HG03469 (cell line): ENCODE measurements at regions not wholly inside any gene's neighbourhood (a gene's known extent, or its start where the extent isn't known, plus 50 kb on each side); places are given as distances from the start of the nearest gene placed in this dataset.

Source experiments
- ATAC-seq: cut with Tn5 transposase; IDR thresholded peaks from one replicate; pipeline ENCODE4 v1.9.1; 2021; ENCODE audit warnings: mild to moderate bottlenecking, moderate library complexity, moderate number of reproducible peaks; ENCODE audit not compliant: unreplicated experiment

DNA sequence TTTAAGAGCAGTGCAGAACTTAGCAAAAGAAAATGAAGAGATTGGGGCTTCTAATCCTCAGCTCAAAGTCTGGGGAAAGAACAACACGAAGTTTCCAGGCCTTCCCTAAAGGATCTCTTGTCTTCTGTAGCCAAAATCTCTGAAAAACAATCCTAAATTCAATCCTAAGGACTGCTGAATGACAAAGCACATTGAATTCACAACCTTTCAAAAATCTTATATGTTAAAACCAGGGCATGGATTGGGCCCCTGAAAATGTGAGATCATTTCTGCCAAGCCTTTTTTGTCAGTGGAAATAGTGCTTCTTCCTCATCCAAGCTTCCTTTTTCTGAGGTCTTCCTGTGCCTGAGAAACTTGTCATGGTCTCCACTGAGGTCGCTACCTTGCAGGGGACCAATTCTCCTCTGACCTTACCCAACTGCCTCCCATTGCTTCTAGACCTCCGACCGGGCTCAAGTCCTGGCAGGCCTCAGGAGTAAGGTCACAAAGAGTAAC, 126.2 kb upstream of the ARID1B start:
- ATAC-seq: no peak

DNA sequence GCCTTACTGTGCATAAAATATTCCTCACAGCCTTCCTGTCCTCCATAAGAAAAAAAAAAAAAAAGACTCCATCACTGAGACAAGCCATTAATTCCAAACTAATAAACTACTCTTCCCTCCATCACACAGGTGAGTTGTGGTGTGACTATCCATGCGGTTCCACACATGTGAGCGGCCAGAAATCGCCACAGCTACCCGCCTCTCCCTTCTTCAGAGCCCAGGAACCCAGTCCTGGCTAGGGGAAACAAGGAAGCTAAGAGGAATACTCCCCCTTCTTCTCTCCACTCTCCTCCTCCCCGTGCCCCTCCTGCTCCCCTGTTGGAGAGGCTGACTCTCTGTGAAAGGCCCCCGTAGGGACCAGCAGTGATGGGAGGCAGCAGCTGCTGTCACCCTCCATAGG, 128.6 kb upstream of the ARID1B start:
- ATAC-seq: no peak

DNA sequence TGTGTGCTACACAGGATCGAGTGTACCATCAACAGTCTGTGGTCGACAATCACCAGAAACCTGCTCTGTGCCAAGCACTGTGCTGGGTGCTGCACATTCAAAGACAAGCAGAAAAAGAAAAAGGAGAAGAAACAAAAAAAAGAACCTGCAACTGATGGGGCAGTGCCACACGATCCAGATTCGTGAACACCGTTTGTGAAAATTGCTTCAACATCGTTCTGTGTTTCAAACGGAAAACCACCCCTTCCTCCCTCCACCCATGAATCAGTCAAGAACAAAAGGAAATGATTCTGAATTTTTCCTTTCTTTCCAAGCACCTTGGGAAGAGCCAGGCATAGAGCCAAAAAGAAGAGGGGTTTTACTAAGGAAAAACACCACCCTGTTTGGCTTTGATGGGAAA, 129.2 kb upstream of the ARID1B start:
- no peak for ATAC-seq

DNA sequence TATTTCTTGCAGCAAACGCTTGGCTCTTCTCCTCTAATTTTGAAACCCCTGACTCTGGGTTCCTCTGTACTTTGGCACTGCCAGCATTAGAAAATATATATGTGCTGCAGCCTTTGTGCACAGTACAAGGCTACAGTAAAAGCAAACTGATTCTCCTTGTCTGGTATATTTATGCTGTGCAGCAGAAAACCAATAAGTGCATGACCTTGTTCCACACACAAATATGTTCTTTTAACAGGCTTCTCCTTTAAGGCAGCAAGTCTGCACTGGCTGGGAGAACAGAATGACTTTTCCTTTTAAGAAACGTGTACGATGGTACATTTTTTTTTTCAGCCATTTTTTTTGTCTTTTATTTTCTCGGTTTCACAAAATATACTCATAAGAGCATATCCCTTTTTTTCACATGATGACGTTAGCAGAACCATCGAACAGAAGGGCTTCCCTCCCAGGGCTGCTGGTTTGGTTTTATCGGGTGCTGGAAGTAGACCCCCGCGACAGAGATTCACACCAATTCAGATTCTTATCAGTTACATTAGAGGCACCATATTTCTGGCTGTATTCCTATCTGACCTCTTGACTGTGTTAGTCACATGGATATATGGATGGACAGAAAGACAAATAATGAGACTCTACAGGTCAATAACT, 129.9 kb upstream of the ARID1B start:
- no peak for ATAC-seq

DNA sequence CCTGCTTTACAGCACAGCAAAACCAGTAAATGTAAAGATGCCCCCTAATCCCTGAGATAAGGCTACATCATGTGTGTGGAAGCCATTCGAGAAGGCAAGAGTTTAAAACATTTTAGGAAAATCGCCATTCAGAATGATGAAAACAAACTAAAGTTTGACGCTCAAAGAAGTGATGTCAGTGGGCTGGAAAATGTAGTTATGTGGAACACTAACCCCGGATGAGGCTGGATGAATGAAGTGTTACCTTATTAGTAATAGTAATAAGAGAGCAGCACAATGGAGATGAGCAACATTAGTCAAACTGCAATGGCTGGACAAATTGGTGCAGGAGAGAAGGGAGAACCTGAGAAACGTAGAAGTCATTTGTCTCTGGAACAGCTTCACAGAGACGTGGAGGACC, 130.7 kb upstream of the ARID1B start:
- no peak for ATAC-seq

DNA sequence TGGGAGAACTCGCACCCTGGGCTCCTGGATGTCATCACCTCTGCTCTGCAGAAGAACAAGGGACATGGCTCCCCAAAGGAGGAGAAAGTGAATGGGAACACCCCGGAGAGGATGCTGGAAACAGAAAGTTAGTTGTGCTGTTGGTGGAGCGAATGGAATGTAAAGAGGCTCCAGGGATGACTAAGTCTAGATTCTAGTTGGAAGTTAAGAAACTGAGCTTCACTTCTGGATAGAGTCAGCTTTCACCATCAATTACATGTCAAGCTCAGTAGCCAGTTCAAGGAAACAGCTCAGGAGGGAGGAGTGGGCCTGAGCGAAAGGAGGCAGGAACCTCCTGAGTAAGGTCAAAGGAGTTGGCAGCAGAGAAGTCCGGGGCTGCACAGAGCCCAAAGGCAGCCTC, 132.1 kb upstream of the ARID1B start:
- ATAC-seq: no peak

DNA sequence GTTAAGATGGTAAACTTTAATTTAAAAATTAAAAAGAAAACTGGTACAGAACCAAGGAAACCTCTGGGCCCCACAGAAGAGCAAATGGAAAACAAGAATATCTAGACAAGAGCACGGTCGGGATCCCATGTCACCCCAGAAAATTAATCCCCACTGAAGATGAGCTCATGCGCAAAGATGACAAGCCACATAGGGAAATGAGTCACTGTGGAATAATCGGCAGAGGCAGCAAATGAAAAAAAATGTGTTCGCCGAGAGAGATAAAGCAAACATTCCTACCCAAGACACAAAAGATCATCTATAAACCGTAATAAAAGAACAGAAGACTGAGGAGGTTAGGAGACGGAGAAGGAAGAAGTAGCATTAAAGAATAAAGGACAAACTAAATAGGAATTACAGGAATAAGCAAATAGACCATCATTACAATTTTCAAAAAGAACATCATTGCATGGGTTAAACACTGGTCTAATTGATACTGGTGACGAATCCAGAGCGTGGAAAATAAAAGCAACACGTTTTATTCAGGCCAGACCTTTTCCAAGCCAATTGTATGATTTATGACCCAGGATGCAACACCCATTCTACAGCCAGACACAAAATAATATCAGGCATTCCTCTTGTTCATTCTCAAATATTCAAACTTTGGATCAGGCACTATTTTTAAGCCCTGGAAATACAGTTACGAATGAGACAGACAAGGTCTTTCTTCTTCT, 138.0 kb upstream of the ARID1B start:
- no peak for ATAC-seq

DNA sequence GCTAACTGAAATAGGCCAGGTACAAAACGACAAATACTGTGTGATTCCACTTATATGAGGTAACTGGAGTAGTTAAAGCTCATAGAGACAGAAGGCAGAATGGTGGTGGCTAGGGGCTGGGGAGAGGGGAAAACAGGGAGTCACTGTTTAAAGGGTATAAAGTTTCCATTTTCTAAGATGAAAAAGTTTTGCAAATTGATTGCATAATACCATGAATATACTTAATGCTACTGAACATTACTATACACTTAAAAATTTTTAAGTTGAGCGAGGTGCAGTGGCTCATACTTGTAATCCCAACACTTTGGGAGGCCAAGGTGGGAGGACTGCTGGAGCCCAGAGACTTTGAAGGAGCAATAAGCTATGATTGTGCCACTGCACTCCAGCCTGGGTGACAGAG, 138.6 kb upstream of the ARID1B start:
- no peak for ATAC-seq

DNA sequence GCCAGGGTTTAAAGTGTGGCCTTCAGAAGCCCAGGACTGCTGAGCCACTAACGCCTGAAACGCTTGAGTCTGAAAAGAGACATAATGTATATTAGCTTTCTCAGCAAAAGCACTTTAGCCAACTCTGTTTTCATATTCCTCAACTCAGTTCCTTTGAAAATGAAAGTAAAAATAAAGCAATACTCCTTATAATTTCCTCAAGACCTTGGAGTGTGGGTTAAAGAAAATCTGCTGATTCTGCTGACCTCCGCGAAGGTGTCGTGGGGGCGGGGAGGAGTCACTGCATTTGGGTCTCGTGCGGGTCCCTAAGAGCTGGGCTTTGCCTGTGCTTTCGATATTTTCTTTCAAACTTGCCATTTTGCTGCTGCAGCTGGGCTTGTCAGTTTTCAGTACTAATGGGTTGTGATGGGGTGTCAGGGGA, 142.2 kb upstream of the ARID1B start:
- ATAC-seq: no peak

DNA sequence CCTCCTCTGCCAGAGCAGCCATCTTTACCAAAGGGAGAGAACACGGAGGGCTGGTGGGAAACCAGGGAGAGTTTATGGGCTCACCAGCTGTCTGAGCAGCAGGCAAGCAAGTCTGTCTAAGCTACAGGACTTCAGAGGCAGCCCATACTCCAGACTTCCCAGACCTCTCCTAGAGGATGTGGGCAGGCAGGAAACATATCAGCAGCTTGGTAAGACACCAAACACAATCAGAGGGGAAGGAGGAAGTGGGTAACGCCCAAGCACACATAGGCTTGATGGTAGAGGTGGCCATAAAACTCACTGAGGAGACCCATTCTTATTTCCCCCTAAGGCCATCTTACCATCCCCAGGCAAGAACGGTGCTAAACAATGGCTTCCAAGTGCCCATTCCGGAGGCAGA, 143.1 kb upstream of the ARID1B start:
- ATAC-seq: no peak

DNA sequence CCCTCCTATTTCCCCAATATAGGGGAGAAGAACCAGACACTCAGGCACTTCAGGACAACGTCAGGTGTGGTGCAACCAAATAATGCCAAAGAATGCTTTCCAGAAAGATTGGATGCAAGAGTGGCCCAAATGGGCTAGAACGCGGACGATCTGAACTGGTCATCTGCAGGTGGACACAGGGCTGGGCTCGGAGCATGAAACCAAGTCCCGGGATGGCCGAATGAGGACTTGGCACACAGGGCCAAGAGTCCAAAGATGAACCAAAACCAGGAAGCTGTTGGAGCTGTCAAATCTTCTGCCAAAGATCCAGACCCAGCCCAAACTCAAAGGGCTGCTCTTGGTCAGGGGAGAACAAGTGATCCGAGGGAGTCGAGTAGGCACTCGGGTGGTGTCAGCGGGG, 143.9 kb upstream of the ARID1B start:
- no peak for ATAC-seq

DNA sequence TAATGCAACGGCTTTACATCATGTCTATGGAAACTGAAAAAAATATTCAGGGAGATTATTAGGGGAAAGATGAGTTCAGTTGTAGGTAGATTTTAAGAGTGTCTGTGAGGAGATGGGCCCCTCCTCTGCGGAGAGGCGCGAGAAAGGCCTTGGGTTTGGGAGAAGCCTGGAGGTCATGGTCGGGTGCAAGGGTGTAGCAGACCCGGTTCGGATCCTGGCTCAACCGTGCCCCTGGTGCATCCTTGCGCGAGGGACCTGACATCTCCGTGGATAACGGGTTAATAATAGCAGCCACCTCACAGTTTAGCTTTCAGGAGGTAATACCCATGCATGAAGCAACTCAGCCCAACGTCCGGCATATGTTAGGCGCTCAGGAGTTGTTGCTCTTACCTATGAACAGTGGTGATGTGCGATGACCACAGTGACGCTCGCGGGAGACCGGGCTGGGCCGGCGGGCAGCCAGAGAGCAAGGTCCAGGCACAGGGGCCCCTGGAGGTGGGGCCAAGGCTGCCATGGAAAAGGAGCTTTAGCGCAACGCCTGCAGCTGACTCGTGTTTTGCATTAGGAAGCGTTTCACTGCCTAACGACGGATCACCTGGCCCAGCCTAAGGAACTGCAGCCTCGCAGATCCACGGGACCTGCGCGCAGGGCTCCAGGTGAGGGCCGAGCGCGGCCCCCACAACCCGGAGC, 146.4 kb upstream of the ARID1B start:
- no peak for ATAC-seq

DNA sequence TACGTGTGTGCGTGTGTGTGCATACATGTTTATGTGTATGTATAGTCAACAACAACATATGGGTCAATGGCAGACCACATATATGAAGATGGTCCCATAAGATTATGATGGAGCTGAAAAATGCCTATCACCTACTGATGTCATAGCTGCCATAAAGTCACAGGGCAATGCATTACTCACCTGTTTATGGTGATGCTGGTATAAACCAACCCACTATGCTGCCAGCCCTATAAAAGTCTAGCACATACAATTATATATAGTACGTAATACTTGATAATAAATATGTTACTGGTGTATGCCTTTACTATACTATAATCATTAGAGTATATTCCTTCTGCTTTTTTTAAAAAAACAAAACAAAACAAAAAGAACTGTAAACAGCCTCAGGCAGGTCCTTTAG, 148.4 kb upstream of the ARID1B start:
- ATAC-seq: no peak

DNA sequence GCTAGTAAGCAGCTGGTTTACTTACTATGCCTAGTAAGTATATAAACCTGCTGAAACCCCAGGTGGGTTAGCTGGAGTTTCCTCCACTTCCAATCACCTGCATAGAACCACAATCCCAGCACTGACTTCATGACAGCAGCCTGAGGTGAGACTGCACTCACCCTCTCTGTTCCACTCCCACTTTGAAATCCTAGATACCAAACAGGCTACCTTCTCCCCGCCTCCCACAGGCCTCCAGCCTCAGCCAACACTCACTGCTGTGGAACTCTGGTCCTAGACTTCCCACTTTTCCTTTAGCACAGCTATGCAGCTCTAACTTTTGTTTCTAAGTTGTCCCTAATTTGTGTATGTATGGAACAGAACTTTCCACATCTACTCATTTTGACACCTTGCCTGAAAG, 149.7 kb upstream of the ARID1B start:
- no peak for ATAC-seq

DNA sequence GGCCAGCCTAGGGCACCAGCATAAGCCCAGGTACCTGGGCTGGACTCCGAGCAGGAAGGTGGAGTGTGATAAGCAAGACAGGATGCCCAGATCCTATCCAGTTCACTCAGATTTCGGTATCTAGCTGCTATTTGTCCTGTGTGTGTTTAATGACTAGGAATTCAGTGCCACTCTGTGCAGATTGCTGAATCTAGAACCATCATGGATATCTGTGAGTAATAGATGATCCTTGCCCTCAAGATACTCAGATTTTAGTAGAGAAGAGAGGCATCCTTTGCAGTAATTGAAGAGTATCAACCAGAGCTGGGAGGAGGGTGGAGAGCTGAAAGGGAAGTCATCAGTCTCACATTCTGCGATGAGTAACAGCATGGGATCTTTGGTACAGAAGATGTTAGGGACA, 155.0 kb upstream of the ARID1B start:
- ATAC-seq: no peak

DNA sequence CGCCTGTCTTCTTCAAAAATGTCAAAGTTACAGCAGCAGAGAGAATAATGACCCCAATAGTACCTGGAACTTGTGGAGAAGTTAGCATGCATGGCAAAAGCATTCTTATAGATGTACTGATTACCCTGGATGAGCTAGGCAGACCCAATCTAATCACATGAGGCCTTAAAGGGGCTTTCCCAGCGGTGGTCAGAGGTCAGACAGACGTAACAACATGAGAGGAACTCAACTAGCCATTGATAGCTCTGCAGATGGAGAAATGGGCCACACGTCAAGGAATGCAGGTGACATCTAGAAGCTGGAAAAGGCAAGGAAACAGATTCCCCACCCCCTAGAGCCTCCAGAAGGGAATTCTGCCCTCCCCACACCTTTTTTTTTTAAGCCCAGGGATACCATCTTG, 156.8 kb upstream of the ARID1B start:
- ATAC-seq: no peak

DNA sequence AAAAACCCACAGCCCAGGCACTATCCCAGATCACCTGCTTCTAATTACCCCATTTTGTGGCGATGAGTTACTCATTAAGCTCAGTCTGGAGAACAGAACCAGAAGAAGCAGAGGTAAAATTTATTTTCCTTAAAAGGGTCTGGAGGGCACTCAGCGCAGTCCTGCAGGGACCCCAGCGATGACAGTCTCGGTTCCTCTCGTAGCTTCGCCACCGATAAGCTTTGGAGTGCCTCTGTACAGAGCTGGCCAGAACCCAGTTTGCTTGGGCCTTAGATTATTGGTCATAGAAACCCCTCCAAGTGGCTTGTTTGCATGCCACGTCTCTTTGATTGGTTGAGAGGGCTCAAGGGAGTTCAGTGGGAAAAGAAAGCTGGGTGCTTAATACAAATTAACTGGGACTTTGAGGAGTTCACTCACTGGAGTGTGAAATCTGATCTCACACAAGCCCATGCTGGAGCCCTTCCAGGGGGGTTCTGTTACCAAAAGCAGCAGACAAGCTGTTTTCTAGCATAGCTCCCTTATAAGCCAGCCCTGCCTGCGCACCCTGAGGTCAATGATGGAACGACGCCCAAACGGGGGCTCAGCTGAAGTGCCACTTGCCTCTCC, 158.5 kb upstream of the ARID1B start:
- ATAC-seq: no peak

DNA sequence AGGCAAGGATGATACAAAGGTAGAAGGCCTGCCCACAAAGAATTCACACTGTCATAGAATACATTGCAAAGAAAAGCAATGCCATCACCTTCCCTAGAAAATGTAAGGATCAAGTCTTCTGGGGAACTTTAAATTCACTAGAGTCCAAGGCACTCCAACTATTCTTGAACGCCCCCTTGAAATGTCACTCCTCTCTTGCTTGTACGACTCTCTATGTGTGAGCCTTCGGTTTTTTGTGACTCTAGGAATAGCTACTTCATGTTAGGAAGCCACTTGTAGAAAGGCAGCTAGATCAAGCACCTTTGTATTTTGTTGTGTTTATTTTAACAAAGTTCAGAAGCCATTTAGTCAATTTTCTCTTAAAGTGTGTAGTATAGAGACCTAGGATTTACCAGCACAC, 159.2 kb upstream of the ARID1B start:
- no peak for ATAC-seq

DNA sequence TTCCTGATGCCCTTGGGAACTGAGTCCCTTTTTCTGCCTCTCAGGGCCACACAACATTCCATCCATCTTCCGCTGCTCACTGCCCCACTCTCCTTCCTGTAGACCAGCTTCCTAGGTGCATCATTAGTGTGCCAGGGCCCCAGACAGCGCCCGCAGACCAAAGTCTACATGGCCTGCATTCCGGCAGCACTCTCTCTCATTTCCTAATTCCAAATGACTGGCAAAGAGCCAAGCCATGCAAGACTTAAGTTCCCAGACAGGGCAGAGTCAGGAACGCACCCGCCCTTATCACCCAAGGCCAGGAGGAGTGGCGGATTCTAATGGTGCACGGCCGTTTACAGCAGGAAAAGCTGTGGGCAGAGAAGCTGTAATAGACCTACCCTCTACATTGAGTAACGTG, 159.8 kb upstream of the ARID1B start:
- no peak for ATAC-seq

DNA sequence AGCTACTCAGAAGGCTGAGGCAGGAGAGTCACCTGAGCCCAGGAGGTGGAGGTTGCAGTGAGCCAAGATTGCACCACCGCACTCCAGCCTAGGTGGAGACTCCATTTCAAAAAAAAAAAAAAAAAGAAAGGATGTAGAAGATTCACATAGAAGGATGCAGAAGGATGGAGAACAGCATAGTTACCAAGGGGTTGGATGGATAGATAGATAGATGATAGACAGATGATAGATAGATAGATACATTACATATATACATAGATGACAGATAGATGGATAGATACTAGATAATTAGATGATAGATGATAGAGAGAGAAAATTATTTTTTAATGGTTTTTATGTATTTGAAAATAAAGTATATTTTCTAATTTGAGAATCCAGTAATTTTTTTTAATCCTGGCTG, 160.7 kb upstream of the ARID1B start:
- no peak for ATAC-seq

DNA sequence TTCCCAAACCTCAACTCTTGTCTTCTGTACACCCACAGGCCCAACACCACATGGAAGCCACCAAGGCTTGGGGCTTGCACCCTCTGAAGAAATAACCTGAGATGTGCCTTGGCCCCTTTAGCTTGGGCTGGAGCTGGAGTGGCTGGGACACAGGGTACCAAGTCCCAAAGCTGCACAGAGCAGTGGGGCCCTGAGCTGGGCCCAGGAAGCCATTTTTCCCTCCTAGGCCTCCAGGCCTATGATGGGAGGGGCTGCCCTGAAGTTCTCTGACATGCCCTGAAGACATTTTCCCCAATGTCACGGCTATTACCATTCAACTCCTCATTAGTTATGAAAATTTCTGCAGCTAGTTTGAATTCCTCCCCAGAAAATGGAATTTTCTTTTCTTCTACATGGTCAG, 163.2 kb upstream of the ARID1B start:
- ATAC-seq: no peak

DNA sequence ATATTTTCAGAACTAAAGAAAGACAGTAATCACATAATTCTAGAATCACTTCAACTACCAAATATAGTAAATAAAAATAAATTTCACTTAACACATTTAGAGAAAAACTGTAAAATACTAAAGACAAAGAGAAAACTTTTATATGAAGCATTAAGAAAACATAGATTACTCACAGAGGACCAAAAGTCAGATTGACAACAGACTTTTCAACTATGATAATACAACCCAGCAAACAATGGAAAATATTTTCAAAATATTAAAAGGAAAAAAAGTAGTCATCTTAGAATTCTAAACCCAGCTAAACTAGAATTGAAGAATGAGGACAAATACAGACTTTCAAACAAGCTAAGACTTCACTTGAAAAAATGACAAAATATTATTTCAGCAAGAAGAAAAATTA, 164.8 kb upstream of the ARID1B start:
- no peak for ATAC-seq
